Frontal cortex (tissue), 3 donors: ENCODE measurements at regions not wholly inside any gene's neighbourhood (a gene's known extent, or its start where the extent isn't known, plus 50 kb on each side); places are given as distances from the start of the nearest gene placed in this dataset.
"Not testable (repeated sequence)": the region's sequence is repeated elsewhere in the genome, so short reads cannot be mapped to it uniquely, and the experiment has no call there.

Experiments
- DNase-seq, 2 donors: peaks; one replicate each; pipeline ENCODE4 v3.0.0; 2012; ENCODE audit warnings: low spot score in 2 of 2
- FAIRE-seq: peaks from 2 replicates; lab custom pipeline; 2012; peaks lifted over from hg19 to GRCh38; lab: Jason Lieb, UNC
- donor health status: control.
- donor health status: control.
- donor health status: control.

DNA sequence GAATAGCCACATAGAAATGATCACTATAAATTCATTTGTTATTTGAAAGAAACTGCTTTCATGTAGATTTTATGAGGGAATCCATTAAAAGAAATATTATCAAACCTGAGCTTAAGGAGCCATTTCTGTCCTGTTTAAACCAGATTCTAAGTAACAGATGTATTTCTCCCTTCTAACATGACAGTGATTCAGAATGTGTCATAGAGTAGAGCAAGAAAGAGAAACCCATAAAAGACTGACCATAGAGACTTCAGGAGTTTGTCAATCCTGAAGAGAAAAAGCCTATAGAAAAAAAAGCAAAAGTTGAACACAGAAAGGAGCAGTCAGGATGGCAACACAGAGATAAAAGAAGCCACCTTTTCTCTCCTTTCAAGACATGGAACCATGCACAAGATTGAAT lies 390.6 kb downstream of the PRIM2 start:
- FAIRE-seq, DNase-seq: not testable (repeated sequence)

DNA sequence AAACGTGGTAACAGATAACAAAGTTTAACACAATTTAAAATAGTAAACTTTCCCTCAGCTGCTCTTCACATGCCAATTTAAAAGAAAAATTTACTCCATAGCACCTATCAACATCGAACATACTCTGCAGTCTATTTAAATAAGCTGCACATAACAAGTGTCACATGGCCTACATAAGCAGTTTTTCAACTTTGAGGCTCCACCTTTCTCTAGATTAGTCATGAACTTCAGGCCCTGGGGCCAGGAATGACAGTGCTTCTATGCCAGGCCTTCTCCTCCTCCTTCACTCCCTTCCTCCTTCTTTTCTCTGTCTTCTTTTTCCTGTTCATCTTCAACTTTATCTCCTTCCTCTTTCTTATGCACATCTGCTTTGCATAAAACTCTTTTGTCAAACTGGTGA lies 405.1 kb downstream of the PRIM2 start:
- not testable (repeated sequence) for FAIRE-seq, DNase-seq

DNA sequence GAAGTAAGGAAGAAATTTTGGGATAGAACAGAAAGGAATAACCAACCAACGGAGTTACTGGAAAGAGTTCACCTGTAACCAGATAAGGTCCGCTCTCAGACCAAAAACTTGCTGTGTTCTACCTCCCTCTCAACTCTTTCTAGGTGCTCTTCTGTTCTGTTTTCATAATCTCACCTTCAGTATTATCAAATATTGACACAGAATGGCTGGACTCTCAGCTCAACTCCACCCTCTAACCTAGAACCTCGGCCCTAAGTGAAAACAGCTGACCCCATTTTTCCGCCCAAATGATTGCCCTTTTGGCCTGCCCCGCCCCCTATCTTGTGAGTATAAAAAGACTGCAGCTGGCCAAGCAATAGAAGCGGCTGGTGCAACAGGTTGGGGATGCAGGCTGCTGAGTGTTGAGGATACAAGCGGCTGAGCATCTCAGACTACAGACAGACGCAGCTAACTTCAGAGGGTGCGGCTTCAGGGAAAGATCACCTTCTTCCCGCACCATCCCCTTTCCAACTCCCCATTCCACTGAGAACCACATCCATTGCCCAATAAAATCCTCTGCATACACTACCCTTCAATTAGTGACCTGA lies 406.5 kb downstream of the PRIM2 start:
- not testable (repeated sequence) for DNase-seq, FAIRE-seq

DNA sequence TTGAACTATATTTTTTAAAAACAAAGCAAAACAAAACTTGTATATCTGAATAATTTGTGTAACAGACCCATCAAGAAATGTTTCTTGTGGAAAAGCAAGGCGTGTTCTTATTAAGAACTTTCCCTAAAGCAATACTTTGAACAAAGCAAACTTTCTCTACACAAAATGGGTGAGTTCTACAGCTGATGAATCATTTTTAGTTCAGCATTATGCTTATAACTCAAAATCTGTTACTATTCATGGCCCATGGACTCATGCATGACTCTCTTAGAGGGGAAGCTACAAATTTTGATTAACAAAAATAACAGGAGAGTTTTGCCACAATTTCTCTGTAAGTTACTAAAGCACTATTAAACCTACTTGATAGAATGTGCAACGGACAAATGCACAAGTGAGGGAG lies 412.0 kb downstream of the PRIM2 start:
- FAIRE-seq, DNase-seq: not testable (repeated sequence)

DNA sequence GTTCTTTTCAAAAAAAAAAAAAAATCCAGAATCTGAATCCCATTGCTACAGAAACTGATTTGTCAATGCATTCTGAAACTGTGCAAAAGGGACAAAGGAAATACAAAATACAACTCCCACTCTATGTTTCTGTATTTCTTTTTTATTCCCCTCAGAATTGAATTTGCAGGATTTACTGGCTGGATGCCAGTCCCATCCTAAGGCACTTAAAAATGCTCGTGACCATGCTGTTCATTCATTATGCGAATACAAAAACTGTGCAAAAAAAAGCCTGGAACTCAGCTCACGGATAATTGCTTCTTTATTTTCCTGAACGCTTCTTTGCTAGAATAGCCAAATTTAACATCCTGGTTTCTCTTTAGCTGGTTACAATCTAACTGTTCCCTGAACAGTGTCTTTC lies 413.3 kb downstream of the PRIM2 start:
- DNase-seq, FAIRE-seq: not testable (repeated sequence)

DNA sequence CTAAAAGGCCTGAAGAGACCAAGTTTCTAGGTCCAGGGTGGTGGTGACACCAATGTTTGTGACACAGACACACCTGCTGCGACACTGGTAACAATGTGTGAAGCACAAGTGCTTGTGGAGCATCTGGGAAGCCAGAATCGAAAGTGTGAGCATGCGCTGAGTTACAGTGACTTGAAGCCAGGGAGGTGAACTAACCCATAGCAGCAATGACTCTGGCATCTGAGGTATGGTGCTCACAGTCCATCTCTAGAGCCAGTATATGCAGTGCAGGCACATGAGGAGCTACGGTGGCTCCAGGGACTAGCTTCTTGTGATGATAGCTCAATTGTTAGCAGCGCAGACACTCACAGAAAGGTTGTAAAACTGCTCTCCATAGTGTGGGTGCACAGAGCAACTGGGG lies 430.3 kb downstream of the PRIM2 start:
- DNase-seq, FAIRE-seq: not testable (repeated sequence)

DNA sequence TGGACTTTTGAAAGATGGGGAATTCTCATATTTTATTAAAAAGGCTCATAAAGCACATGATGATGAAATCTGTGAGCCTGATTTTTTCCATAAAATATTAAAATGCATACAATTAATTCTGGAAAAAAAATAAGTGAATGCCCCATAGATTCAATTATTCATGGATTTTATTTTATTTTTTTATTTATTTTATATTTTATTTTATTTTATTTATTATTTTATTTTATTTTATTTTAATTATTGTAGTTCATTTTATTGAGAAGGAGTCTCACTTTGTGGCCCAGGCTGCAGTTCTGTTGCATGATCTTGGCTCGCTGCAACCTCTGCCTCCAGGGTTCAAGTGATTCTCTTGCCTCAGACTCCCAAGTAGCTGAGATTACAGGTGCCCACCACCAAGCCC lies 442.4 kb downstream of the PRIM2 start:
- not testable (repeated sequence) for FAIRE-seq, DNase-seq

DNA sequence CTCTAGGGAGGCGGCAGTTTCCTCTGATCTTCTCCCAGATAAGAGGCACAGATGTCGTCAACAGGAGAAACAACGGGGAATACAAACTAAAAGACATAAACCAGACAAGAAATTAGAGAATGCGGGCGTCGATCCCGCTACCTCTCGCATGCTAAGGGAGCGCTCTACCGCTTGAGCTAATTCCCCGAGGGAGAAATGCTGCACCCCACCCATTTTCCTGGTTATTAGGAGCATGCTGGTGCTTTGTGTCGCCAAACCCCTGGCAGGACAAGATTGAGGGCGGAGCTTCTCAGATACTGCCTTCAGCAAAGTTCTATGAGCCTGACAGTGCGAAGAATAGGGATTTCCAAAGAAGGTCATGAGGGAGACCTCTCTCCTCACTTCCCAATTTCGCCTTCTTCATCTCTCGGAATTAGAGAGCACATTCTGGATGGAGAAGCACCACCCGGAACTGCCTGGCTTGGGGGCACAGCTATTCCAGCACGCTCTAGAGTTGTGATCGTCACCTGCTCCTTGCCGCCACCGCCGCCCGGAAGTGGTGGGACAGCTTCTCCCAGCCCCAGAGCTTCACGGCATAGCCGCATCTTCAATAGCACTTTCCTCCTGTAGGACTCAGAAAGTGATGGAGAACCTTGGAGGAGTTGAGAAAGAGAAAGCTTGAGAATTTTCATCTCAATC lies 475.4 kb downstream of the PRIM2 start:
- not testable (repeated sequence) for FAIRE-seq, DNase-seq

DNA sequence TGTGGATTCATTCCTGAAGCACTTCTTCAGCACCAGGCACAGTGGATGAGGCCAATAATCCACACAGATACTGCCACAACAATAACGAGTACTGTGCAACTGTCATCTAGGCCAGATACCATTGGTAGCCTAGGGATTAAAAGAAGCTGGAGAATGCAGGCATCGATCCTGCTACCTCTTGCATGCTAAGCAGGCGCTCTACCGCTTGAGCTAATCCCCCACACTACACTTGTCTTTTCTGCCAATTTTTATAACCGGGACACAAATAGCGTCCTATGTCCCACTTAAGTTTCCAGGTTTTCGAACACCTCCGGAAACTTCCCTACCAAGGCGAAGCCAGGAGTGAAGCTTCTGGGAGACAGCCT lies 475.9 kb downstream of the PRIM2 start:
- DNase-seq, FAIRE-seq: not testable (repeated sequence)

DNA sequence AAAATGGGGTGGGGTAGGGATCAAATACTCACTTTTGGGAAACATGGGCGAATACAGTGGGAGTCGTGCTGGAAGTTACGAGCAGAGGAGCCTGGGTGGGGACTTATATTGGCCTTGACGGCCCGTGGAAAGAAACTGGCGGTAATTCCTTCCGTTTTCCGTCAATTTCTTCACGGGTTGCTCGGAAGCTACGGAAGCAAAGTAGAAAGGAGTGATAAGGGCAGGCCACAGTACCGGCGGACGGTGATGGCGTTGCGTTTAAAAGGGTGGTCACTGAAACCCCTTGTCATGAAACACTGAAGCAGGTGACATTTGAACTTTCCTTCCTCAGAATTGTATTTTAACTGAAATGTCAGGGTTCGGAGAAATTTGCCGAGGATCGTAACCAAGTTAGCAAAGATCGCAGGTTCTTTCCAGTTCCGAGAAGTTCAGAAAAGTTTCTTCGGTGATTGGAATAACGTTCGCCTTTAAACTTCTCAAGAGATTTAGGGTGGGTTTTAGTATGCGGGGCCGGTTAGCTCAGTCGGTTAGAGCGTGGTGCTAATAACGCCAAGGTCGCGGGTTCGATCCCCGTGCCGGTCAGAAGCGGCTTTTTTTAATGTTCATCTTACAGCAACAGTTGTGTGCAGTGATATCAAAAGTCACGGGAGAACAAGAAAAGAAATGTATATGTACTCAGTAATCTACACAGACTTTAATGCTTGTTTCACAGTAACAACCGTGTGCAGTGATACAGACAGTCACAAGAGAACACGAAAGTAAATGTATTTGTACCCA lies 482.5 kb downstream of the PRIM2 start:
- DNase-seq, FAIRE-seq: not testable (repeated sequence)

DNA sequence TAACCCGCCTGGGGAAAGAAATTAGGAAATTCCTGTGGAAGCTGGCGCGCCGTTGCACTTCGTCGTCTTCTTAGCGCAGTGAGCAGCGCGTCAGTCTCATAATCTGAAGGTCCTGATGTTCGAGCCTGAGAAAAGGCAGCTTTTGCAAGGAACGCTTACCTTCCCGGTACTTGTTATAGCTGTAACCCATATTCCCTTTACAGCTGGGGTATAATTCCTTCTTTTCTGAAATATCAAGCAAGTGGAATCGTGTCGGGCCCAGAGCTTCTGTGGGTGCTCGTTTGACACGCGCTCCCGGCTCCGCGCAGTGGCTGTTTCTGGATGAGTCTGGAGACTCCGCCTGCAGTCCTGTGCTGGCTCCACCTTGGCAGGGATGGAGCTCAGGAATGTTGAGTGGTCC lies 491.2 kb downstream of the PRIM2 start:
- not testable (repeated sequence) for DNase-seq

DNA sequence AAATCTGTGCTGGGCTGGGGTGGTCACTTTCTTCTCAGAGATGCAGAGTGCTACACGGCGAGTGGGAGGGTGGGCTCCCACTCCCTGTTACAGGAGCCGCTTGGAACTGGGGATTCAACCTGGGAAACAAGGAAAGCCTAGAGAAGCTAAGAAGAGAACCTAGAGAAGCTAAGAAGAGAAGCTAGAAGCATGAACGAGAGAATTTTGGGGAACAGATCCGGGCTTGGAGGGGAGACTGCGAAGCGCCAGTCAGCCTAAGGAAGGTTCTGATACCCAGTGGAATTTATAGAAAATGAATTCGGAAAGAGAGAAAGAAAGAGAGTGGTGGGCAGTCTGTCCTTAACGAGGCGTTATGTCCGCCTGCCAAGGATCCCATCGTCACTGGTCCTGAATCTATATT lies 492.0 kb downstream of the PRIM2 start:
- DNase-seq, FAIRE-seq: not testable (repeated sequence)

More for the DNA sequence above, 491.2 kb downstream of the PRIM2 start:
- not testable (repeated sequence) for FAIRE-seq

DNA sequence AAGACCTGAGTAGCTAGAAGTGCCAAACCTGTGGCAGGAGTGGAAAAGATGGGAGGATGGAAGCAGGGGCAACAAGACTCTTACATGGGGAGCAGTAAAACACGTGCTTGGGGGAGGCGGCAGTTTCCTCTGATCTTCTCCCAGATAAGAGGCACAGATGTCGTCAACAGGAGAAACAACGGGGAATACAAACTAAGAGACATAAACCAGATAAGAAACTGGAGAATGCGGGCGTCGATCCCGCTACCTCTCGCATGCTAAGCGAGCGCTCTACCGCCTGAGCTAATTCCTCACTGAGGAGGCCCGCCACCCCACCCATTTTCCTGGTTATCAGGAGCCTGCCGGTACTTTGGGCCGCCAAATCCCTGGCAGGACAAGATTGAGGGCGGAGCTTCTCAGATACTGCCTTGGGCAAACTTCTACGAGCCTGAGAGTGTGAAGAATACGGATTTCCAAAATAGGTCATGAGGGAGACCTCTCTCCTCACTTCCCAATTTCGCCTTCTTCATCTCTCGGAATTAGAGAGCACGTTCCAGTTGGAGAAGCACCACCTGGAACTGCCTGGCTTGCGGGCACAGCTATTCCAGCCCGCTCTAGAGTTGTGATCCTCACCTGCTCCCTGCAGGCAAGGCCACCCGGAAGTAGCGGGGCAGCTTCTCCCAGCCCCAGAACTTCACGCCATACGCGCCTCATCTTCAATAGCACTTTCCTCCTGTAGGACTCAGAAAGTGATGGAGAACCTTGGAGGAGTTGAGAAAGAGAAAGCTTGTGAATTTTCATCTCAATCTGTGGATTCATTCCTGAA lies 496.0 kb downstream of the PRIM2 start:
- not testable (repeated sequence) for DNase-seq, FAIRE-seq

DNA sequence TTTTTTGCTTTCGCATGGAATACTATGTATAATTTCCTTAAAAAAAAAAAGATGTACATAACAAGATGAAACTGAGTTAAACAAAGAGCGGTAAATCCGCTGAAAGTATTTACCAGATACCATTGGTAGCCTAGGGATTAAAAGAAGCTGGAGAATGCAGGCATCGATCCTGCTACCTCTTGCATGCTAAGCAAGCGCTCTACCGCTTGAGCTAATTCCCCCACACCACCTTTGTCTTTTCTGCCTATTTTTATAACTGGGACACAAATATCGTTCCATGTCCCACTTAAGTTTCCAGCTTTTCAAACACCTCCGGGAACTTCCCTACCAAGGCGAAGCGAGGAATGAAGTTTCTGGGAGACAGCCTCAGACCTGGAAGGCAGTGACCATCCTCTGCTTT lies 498.4 kb downstream of the PRIM2 start:
- FAIRE-seq, DNase-seq: not testable (repeated sequence)

DNA sequence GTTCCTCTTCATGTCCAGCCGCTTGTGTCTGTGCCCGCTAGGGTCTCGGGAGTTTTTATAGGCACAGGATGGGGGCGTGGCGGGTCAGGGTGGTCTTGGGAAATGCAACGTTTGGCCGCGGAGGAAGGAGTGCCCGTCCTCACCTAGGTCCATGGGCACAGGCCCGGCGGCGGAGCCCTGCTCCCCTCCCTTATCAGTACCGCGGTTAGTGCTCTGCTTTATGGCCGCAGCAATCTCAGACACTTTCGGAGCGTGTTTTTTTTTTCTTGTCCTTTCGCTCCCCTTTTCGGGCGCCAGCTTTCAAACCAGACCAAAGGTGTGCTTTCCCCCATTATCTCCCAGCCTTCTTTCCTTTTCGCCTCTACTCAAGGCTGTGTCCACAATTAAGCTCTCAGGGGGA lies 503.9 kb downstream of the PRIM2 start:
- not testable (repeated sequence) for FAIRE-seq, DNase-seq

DNA sequence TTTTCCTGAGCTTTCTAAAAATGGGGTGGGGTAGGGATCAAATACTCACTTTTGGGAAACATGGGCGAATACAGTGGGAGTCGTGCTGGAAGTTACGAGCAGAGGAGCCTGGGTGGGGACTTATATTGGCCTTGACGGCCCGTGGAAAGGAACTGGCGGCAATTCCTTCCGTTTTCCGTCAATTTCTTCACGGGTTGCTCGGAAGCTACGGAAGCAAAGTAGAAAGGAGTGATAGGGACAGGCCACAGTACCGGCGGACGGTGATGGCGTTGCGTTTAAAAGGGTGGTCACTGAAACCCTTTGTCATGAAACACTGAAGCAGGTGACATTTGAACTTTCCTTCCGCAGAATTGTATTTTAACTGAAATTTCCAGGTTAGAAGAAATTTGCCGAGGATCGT lies 505.0 kb downstream of the PRIM2 start:
- FAIRE-seq, DNase-seq: not testable (repeated sequence)

DNA sequence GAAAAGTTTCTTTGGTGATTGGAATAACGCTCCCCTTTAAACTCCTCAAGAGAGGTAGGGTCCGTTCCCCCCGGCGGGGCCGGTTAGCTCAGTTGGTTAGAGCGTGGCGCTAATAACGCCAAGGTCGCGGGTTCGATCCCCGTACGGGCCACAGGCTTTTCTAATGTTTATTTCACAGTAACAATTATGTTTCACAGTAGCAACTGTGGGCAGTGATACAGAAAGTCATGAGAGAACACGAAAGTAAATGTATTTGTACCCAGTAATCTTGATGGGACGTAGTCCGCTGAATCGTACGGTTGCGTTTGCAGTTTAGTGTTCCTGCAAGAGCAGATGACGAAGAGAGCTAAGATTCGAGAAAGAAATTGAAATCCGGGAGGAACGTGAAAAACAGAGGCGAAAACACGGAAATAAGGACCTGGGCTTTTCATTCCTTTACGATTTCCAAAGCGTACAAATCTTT lies 505.5 kb downstream of the PRIM2 start:
- DNase-seq: no peak

DNA sequence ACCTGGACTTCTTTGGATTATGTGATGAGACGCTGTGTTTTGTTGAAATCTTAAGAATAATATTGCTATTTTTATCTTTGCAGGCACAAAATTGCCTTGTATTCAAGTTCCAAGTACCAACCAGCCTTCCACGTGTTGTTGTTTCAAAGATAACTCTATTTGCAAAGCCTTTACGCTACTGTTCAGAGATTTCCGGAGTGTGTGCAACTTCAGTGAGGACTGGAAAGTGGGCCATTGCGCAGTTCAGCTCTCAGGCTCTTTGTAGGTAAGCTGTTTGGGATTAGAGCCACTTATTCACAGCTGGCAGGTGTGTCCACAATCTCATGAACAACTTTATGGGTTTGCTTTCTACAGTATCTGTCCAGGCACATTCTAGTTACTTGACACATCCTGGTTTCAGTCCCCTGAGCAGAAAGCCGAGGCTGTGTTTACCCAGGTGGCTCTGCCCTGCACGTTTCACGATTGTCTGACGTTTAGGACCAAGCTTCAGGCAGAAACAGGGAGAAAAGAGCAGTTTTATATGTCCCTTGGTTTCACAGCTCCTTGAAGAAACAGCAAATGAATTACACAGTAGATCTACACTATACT lies 520.3 kb downstream of the PRIM2 start:
- DNase-seq, FAIRE-seq: not testable (repeated sequence)

More for the DNA sequence above, 505.5 kb downstream of the PRIM2 start:
- FAIRE-seq: no peak

DNA sequence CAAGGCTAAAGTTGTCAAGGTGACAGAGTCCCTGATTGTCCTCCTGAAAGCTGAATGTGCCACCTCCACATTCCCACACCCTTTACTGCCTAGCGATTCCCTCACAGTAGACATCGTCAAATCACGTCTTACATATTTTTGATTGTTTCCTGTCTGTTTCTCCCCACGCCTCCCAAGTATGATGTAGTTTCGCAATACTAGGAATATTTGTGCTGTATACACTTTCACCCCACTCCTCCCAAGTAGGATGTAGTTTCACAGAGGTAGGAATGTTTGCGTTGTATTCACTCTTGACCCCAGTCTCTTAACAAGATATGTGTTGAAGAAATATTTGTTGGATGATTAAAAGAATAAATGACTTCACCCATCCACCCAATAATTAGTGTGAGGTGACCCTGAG lies 524.1 kb downstream of the PRIM2 start:
- FAIRE-seq, DNase-seq: not testable (repeated sequence)
